SK-N-SH (cell line): ENCODE measurements at regions not wholly inside any gene's neighbourhood (a gene's known extent, or its start where the extent isn't known, plus 50 kb on each side); places are given as distances from the start of the nearest gene placed in this dataset.

ENCODE experiments used
- CTCF ChIA-PET: fragments of 300-600, 350-600 bp; formaldehyde crosslinking; extraction: SDS; loops from one replicate; lab custom pipeline; 2021; lab: Yijun Ruan, JAX
- POLR2A ChIA-PET: fragments of 350-600 bp; sonication (Branson Sonifier 250); formaldehyde crosslinking; extraction: SDS; loops from one replicate; lab custom pipeline; 2020; ENCODE audit warnings: antibody characterized with exemption, inconsistent platforms; lab: Yijun Ruan, JAX
- DNase-seq: peaks from one replicate; pipeline ENCODE4 v3.0.0; 2012
- H2AFZ ChIP-seq: fragments of 200-600 bp; sonication (generic); 2 replicates; pipeline ENCODE4 v1.8.1; 2016; ENCODE audit warnings: antibody characterized with exemption, mild to moderate bottlenecking, low read depth
- H3F3A ChIP-seq: fragments of 200-600 bp; sonication (generic); replicated peaks from 2 replicates; pipeline ENCODE3; 2016; ENCODE audit warnings: antibody characterized with exemption, mild to moderate bottlenecking; ENCODE audit not compliant: insufficient read depth
- H3K27ac ChIP-seq, 2 experiments: fragments of 200-500 bp in 1 of 2; fragments of 200-600 bp in 1 of 2; sonication (Bioruptor generic) in 1 of 2; sonication (generic), shearing (Covaris generic) in 1 of 2; 2 replicates each; pipeline versions ENCODE4 v1.5.1 to v1.6.1; 2014 to 2016; ENCODE audit warnings: low read depth in 2 of 2, inconsistent platforms in 1 of 2, low read length in 1 of 2, mild to moderate bottlenecking in 1 of 2, mixed read lengths in 1 of 2
- H3K27me3 ChIP-seq: fragments of 200-600 bp; sonication (generic), shearing (Covaris generic); 2 replicates; pipeline ENCODE4 v1.6.1; 2016; ENCODE audit warnings: mixed run types; ENCODE audit not compliant: insufficient read depth
- H3K36me3 ChIP-seq, 2 experiments: fragments of 200-500 bp in 1 of 2; fragments of 200-600 bp in 1 of 2; sonication (Bioruptor generic) in 1 of 2; sonication (generic) in 1 of 2; replicated peaks in 1 of 2; 2 replicates each; pipeline versions ENCODE3 to v1.5.1; 2014 to 2016; ENCODE audit warnings: low read length in 1 of 2, mild to moderate bottlenecking in 1 of 2; ENCODE audit not compliant: insufficient read depth in 2 of 2, control insufficient read depth in 1 of 2
- H3K4me1 ChIP-seq, 2 experiments: fragments of 200-500 bp in 1 of 2; fragments of 200-600 bp in 1 of 2; sonication (Bioruptor generic) in 1 of 2; sonication (generic), shearing (Covaris generic) in 1 of 2; 2 replicates each; pipeline versions ENCODE4 v1.5.1 to v1.6.1; 2014 to 2016; ENCODE audit warnings: low read depth in 1 of 2, low read length in 1 of 2, mixed run types in 1 of 2; ENCODE audit not compliant: insufficient read depth in 2 of 2, control insufficient read depth in 1 of 2
- H3K4me2 ChIP-seq: fragments of 200-600 bp; sonication (generic), shearing (Covaris generic); 2 replicates; pipeline ENCODE4 v1.6.1; 2017; ENCODE audit warnings: mixed run types
- H3K4me3 ChIP-seq, 2 experiments: fragments of 200-500 bp in 1 of 2; fragments of 200-600 bp in 1 of 2; sonication (Bioruptor generic) in 1 of 2; sonication (generic), shearing (Covaris generic) in 1 of 2; 2 replicates each; pipeline versions ENCODE4 v1.5.1 to v1.8.1; 2014 to 2016; ENCODE audit warnings: low read depth in 2 of 2, inconsistent platforms in 1 of 2, low read length in 1 of 2, mild to moderate bottlenecking in 1 of 2, mixed read lengths in 1 of 2, moderate library complexity in 1 of 2
- H3K79me2 ChIP-seq: fragments of 200-600 bp; sonication (generic); 2 replicates; pipeline ENCODE4 v1.8.1; 2017; ENCODE audit warnings: mild to moderate bottlenecking; ENCODE audit not compliant: insufficient read depth
- H3K9ac ChIP-seq: fragments of 200-600 bp; sonication (generic); 2 replicates; pipeline ENCODE4 v1.6.1; 2017; ENCODE audit warnings: mixed run types
- H3K9me2 ChIP-seq: fragments of 200-600 bp; sonication (generic); 2 replicates; pipeline ENCODE4 v1.6.1; 2017; ENCODE audit warnings: mixed run types
- H3K9me3 ChIP-seq: fragments of 200-600 bp; sonication (generic); 2 replicates; pipeline ENCODE4 v1.6.1; 2017; ENCODE audit warnings: mixed run types, mild to moderate bottlenecking, moderate library complexity
- H4K20me1 ChIP-seq: fragments of 200-600 bp; sonication (generic); 2 replicates; pipeline ENCODE4 v1.6.1; 2017; ENCODE audit warnings: mild to moderate bottlenecking, mixed run types; ENCODE audit not compliant: insufficient read depth
- FOSL2 ChIP-seq: IDR thresholded peaks from 2 replicates; pipeline ENCODE4 v1.4.0; 2012; ENCODE audit warnings: low read depth, mild to moderate bottlenecking, moderate library complexity, borderline replicate concordance
- GATA2 ChIP-seq: sonication (generic); formaldehyde crosslinking; IDR thresholded peaks from 2 replicates; pipeline ENCODE4 v1.5.0; 2020; ENCODE audit warnings: mild to moderate bottlenecking, missing genetic modification reagents
- RAD21 ChIP-seq: IDR thresholded peaks from 2 replicates; pipeline ENCODE4 v1.6.1; 2012; ENCODE audit warnings: mild to moderate bottlenecking, low read length
- RCOR1 ChIP-seq: fragments of 150-350 bp; IDR thresholded peaks from 2 replicates; pipeline ENCODE4 v1.6.1; 2017; ENCODE audit warnings: antibody characterized with exemption, low read length
- RFX5 ChIP-seq: IDR thresholded peaks from 2 replicates; pipeline ENCODE4 v1.6.1; 2012; ENCODE audit warnings: mild to moderate bottlenecking, improper control_type of control experiment, low read length
- RXRA ChIP-seq: IDR thresholded peaks from 2 replicates; pipeline ENCODE4 v1.4.0; 2012; ENCODE audit warnings: low read depth, mild to moderate bottlenecking, borderline replicate concordance
- SMC3 ChIP-seq: IDR thresholded peaks from 2 replicates; pipeline ENCODE4 v1.6.1; 2012; ENCODE audit warnings: low read depth, low read length, improper control_type of control experiment
- TAF1 ChIP-seq: IDR thresholded peaks from 2 replicates; pipeline ENCODE4 v1.6.1; 2012; ENCODE audit warnings: low read depth, mild to moderate bottlenecking, low read length, moderate library complexity, borderline replicate concordance
- TCF12 ChIP-seq: IDR thresholded peaks from 2 replicates; pipeline ENCODE4 v1.4.0; 2012
- TEAD4 ChIP-seq: IDR thresholded peaks from 2 replicates; pipeline ENCODE4 v1.4.0; 2012; ENCODE audit warnings: mild to moderate bottlenecking, borderline replicate concordance; ENCODE audit not compliant: insufficient read depth
- YY1 ChIP-seq: IDR thresholded peaks from 2 replicates; pipeline ENCODE4 v1.4.0; 2012; ENCODE audit warnings: low read depth, mild to moderate bottlenecking
- WGBS: methylation state at CpG from one replicate; pipeline ENCODE4 v1.1.6; 2017; ENCODE audit warnings: low lambda C conversion rate; 5-methylcytosine and 5-hydroxymethylcytosine counted together

DNA sequence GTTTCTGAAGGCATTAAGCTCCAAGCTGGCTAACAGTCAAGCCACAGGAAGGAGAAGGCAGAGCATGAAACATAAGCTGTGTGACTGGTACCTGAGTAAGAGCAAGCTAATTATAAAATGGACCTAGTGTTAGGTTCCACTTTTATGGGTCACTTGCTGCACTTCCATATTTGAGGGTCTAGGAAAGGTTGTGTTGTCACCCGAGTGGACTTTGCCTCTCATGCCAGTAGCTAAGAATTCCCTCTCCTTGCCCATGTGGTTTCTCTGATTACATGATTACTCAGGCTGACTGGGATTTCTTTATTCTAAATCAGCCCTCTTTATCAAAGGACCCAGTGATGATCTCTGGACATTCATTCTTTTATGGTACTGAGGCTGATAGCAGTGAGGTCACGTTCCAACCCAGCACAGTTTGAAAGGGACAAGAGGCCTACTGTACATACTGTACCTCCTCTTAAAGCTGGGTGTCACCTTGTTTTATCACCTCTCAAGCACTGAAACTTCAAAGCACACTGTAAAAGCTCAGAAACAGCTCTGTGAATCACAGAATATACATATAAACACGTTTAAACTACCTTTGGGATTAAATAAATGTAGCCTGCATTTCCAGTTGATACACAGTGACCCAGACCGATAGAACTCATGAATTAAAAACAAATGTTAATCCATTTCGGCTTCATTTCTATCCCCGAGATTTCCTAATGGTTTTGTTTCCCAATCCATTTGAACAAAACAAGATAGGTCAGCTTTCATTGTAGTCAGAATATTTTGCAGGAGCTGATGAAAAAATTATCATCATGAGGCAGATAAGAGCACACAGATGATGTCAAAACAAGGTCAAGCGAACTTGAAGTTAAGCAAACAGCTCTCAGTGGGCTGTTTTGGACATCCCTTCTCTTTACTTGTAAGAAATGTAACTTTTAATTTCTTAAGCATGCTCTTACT is 96.5 kb downstream of the ALDH8A1 start:
- H3K27me3 ChIP-seq = no peaks in the 10 kb centered on the region
- 0 out of 4 replicates have a peak overlapping the region, but pooled peaks of 1 of the 2 experiments have one; percentile 31 for H3K27ac ChIP-seq
- H4K20me1 ChIP-seq = no peaks in the 10 kb centered on the region
- H3K4me2 ChIP-seq = no peak overlapping the region
- no peaks in the 10 kb centered on the region for H3K9me3 ChIP-seq
- WGBS = 46% methylated on average over 7 of the region's 7 CpGs
- H3K36me3 ChIP-seq = no peaks in the 10 kb centered on the region
- no peaks in the 10 kb centered on the region for H3K9me2 ChIP-seq
- no peak overlapping the region; the same call in 1 of the 2 replicates for H3K9ac ChIP-seq
- peaks cover 0 to 4% of the 10 kb centered on the region in 2 experiments; a peak in 2 of 4 replicates for H3K4me1 ChIP-seq
- no peak overlapping the region for H2AFZ ChIP-seq
- POLR2A ChIA-PET = no interaction called here
- TF ChIP-seq TCF12 (0 out of 2 replicates have a peak, but pooled peaks have one; percentile 27), TEAD4 (0 out of 2 replicates have a peak, but pooled peaks have one; percentile 11), RXRA (0 out of 2 replicates have a peak, but pooled peaks have one; percentile 26), RFX5 (no peak), FOSL2 (peak; percentile 28; the same call in 1 of the 2 replicates)
- no peak overlapping the region for H3K4me3 ChIP-seq
- H3F3A ChIP-seq = no peaks in the 10 kb centered on the region
- no peak for DNase-seq
- no peaks in the 10 kb centered on the region for H3K79me2 ChIP-seq
- CTCF ChIA-PET = interaction anchor here (0.6 to 1.5 kb wide), 6 partner anchors 16 to 360 kb away, joined by 3 to 5 read pairs (median 3); no protein-coding TSS in a partner anchor

DNA sequence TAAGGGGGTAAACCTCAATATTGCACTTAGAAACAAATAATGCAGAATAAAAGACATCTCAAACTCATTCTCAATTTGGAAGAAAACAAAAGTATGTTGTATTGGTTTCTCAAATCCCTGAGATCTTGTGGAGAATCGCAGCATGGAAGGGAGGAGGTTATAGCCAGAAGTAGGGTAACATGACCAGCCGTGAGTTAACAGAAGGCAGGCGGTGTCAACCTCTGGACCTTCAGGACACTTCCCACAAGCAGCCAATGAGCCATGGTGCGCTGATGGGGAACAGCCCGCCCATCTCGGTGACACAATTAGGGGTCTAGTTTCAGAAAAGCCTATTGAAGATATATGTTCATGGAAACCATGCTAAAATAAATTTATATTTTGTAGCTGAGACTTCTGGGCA is 98.4 kb downstream of the ALDH8A1 start:
- Histone ChIP-seq H3K9me3 (no peaks in the 10 kb centered on the region), H2AFZ (no peak overlapping the region), H4K20me1 (no peaks in the 10 kb centered on the region), H3K9ac (no peak overlapping the region), H3K27ac (no peak overlapping the region), H3K4me2 (no peak overlapping the region), H3F3A (no peaks in the 10 kb centered on the region), H3K4me1 (peaks cover 0 to 6% of the 10 kb centered on the region in 2 experiments; a peak in 2 of 4 replicates), H3K9me2 (no peaks in the 10 kb centered on the region), H3K79me2 (no peaks in the 10 kb centered on the region), H3K4me3 (no peak overlapping the region), H3K36me3 (no peaks in the 10 kb centered on the region), H3K27me3 (no peaks in the 10 kb centered on the region)
- CTCF ChIA-PET = interaction anchor here (0.7 to 1.0 kb wide), 2 partner anchors 10 to 31 kb away, joined by 3 read pairs; no protein-coding TSS in a partner anchor
- WGBS = 92% methylated on average over 6 of the region's 6 CpGs
- TF ChIP-seq YY1 = no peak
- no peak for TF ChIP-seq TEAD4
- no peak for TF ChIP-seq RCOR1
- no peak for TF ChIP-seq TAF1
- TF ChIP-seq RXRA = no peak
- no peak for TF ChIP-seq GATA2
- TF ChIP-seq RAD21 = no peak
- TF ChIP-seq SMC3 = no peak
- POLR2A ChIA-PET = no interaction called here
- DNase-seq = no peak
